GM06990 (cell line): ENCODE measurements at regions not wholly inside any gene's neighbourhood (a gene's known extent, or its start where the extent isn't known, plus 50 kb on each side); places are given as distances from the start of the nearest gene placed in this dataset.

Experiments
- DNase-seq: peaks from one replicate; pipeline ENCODE4 v3.0.0-alpha.2; 2011; ENCODE audit not compliant: insufficient read length; ENCODE audit errors: extremely low read depth
- H3K27me3 ChIP-seq: replicated peaks from 2 replicates; pipeline ENCODE4 v1.6.0; 2011; ENCODE audit warnings: low read length; ENCODE audit not compliant: control insufficient read depth, insufficient read depth
- H3K36me3 ChIP-seq: 2 replicates; pipeline ENCODE4 v1.5.1; 2011; ENCODE audit warnings: low read length; ENCODE audit not compliant: control insufficient read depth, insufficient read depth
- H3K4me3 ChIP-seq: replicated peaks from 2 replicates; pipeline ENCODE4 v1.5.1; 2011; ENCODE audit warnings: low read depth, mild to moderate bottlenecking, control low read depth, low read length
- TF ChIP-seq, protein P1 (sequence below): IDR thresholded peaks from 2 replicates; pipeline ENCODE4 v1.5.1; 2011; ENCODE audit warnings: low read length, control low read depth, mild to moderate bottlenecking, inconsistent platforms; ENCODE audit not compliant: insufficient read depth, poor library complexity, severe bottlenecking

DNA sequence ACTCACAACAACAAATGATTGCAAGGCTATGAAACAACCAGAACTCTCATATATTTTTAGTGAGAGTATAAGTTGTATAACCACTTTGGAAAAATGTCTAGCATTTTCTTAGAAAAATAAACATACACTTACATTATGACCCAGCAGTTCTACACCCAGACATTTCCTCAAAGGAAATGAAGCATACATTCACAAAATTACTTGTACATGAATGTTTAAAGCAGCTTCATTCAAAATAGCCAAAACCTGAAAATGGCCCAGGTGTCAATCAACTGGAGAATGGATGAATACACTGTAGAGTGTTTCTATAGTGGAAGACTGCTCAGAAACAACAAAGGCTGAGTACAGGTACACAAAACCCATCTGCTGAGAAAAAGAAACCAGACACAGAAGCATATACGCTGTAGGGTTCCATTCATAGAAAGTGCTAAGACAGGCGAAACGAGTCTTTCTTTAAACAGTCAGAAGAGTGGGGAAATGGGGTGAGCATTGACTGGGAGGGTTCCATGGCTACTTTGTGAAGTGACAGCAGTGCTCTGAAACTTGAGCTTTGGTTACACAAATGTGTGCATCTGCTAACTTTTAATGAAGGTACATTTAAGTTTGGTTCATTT is 799.0 kb downstream of the DCDC2C start:
- TF ChIP-seq, protein P1, sequence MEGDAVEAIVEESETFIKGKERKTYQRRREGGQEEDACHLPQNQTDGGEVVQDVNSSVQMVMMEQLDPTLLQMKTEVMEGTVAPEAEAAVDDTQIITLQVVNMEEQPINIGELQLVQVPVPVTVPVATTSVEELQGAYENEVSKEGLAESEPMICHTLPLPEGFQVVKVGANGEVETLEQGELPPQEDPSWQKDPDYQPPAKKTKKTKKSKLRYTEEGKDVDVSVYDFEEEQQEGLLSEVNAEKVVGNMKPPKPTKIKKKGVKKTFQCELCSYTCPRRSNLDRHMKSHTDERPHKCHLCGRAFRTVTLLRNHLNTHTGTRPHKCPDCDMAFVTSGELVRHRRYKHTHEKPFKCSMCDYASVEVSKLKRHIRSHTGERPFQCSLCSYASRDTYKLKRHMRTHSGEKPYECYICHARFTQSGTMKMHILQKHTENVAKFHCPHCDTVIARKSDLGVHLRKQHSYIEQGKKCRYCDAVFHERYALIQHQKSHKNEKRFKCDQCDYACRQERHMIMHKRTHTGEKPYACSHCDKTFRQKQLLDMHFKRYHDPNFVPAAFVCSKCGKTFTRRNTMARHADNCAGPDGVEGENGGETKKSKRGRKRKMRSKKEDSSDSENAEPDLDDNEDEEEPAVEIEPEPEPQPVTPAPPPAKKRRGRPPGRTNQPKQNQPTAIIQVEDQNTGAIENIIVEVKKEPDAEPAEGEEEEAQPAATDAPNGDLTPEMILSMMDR = no peak
- no peak for DNase-seq
- Histone ChIP-seq H3K27me3 (no peaks in the 10 kb centered on the region), H3K36me3 (no peaks in the 10 kb centered on the region), H3K4me3 (no peak overlapping the region)

DNA sequence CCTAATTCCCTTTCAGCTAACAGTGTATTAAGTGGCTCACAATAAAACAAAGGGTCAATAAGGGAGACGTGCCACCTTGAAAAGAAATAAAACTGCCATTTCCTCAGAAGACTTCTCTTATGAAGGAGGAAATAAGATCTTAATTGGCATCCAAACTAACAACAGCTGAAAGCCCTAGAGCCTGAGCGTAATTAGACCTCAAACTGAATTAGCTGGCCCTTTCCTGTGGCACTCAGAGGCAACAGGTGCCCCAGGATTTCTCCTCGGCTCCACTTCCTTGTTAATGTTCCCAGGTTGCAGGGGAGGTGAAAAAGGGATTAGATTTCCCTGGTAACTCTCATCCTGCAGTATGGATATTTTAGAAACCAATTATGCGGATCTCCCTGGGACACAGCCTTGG is 804.3 kb downstream of the DCDC2C start:
- Histone ChIP-seq H3K27me3 (no peaks in the 10 kb centered on the region), H3K36me3 (no peaks in the 10 kb centered on the region), H3K4me3 (no peak overlapping the region)
- TF ChIP-seq, protein P1 = no peak
- no peak for DNase-seq

DNA sequence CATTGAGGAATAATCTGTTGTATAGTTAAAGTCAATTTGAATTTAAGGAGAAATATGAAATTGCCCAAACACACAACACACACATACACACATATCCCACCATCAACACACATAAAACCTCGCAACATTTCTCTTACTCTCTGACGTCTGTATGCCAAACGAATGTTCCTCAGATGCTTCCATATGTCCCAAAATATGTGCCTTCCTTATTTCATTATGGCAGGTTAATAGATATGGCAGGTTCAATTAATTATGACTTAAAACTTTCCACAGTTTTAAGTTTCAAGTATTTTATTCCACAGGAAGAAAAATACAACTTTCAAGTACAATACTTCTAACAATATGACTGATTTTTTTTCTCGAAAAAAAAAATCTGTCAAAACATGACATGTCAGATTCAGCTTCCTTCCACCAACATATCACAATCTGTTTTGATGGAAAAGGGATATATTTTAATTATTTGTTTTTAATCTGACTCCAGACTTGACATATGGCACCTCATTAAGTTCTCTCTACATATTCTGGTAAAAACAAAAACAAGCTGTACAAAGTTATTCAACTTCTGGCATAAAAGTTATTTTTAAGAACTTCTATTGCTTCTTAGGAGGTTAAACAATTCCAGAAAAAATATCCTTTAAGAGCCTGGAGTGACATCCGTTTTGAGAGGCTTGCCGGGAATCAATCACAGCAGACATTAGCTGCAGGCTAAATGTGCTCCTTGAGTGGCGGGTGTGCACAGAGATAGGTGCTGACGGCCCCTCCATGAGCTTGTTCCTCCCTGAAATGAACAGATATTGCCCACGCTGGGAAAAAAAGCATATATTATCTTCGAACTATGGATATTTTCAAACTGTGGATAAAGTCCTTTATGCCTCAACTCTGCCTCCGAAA is 812.7 kb downstream of the DCDC2C start:
- no peaks in the 10 kb centered on the region for H3K27me3 ChIP-seq
- TF ChIP-seq, protein P1 = no peak
- DNase-seq = no peak
- H3K36me3 ChIP-seq = no peaks in the 10 kb centered on the region
- no peak overlapping the region for H3K4me3 ChIP-seq

DNA sequence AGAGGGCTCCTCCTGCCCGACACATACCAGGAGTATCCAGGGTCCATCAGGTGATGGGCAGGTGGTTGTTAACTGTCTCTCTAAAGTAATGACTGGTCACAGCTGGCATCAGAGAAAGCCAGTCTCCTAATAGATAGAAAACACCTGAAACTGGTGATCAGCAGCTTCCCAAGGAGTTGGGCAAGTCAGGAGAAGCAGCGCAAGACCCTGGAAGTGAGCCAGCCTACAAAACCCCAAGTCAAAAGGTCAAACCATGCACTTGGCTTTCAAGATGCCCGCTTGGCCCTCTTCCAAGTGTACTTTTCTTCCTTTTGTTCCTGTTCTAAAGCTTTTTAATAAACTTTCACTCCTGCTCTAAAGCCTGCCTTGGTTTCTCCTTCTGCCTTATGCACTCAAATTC is 815.2 kb downstream of the DCDC2C start:
- DNase-seq = no peak
- H3K36me3 ChIP-seq = no peaks in the 10 kb centered on the region
- TF ChIP-seq, protein P1 = no peak
- H3K4me3 ChIP-seq = no peak overlapping the region
- no peaks in the 10 kb centered on the region for H3K27me3 ChIP-seq

DNA sequence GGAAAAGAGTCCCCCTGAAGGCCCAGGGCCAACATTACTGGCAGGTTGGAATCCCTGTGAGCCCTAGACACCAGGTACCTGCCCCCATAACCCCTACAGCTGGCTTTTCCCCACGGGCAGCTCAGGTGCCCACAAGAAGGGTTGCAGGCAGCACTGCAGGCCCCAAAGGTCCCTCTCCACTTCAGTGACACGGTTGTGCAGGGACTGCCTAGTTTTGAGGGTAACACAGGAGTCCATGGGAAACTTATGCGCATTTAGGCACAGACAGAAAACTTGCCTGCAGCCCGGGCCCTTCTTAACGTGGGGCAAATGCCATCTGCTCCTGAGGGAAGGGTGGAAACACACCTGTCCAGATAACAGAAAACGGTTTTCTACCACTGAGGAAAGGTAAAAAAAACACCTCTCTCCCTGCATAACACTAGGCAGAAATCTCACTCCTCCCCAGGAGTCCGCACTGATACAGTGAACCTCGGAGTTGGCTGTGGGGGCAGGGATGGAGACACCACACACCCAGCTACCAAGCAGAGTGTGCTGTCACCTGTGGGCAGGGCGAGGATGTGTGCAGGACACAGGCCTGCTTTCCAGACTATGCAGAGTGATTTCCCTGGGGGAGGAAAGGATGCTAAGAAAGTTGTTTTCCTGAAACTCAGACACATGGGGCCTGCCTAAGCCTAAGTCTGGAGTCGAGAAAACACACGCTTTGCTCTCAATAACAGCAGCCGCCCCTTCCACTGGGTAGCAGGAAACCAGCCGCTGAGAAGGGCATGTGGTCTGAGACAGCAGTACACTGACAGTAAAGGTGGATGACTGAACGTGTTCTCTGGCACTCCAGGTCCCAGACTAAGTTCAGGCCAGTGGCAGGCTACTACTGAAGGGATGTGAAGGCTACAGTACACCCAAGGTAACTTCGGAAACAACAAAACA is 819.4 kb downstream of the DCDC2C start:
- Histone ChIP-seq H3K4me3 (no peak overlapping the region), H3K36me3 (no peaks in the 10 kb centered on the region), H3K27me3 (no peaks in the 10 kb centered on the region)
- TF ChIP-seq, protein P1 = no peak
- no peak for DNase-seq
